Forelimb muscle (tissue), 1 donor: ENCODE measurements at regions not wholly inside any gene's neighbourhood (a gene's known extent, or its start where the extent isn't known, plus 50 kb on each side); places are given as distances from the start of the nearest gene placed in this dataset.

Source experiments
- DNase-seq: peaks from one replicate; pipeline ENCODE4 v3.0.0-alpha.2; 2013; ENCODE audit warnings: low read depth

- no peak for DNase-seq
Measured at GRCh38 chr11:116643521-116643920, 129.3 kb downstream of the BUD13 start.

DNA sequence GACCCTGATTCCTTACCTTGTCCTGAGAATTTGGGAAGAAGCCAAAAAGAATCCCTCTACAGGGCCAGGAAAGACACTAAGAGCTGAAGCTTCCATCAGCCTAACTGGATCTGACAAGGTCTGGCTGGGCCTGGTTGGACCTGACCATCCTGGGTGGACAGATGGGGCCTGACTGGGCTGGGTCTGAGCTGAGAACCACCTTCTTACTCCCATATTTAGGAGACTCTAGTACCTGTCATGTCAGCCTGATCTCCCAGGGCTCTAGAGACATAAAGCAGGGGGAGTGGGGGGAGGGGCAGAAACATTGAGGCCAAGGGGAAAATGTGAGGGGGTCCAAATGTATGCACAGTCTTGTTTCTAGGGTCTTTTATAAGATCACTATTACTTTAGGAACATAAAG is 129.9 kb downstream of the BUD13 start:
- DNase-seq = no peak

DNA sequence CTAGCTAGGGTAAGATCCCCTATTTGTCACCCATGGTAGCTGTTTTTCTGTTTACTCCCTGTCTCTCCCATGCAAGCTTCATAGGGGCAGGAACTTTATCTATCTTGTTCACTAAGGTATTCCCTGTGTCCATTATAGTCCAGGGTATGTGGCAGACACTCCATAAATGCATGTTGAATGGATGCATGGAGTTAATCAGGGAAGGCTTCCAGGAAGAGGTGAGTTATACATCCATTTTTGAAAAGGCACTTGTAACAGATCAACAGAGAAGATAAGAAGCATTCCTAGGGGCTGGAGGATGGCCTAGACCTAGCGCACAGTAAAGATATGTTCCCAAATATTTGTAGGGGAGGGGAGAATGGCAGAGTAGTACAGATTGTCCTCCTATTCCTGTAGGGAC is 130.3 kb downstream of the BUD13 start:
- no peak for DNase-seq

GRCh38 chr11:116641561-116642045 is 131.2 kb downstream of the BUD13 start:
- DNase-seq = no peak

DNA sequence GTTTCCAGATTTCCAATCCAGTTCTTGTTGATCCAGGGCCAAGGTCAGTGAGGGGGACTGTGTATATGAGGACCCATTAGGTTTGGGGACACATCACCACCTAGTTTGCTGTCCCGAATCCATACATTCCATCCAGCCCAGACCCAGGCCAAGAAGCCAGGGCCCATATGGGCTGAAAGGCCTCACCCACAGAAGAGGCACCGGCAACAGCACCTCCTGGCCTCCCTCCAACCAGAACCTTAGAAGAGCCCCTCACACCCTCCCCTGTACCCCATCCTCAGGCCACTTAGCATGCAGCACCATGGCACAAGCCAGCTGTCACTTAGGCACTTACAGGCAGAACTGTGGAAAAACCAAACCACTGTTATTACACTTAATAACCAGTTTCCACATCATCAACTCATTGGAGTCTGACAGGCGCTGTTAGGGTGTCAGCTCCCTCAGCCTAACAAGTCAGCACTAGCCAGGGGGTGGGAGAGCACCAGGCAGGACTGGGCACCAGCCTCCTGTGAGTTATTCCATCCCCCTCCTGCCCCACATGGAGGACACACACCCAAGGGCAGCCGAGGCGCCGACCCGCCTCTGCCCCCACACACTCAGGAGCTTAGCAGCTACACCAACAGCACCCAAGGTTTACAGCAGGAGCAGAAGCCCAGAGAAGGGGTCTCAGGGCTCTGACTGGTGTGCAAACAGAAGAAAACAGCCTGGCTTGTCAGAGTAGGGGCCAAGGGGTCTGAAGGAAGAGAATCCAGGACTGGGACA is 132.0 kb downstream of the BUD13 start:
- no peak for DNase-seq

- DNase-seq = no peak
Measured at GRCh38 chr11:116638463-116638862, 134.3 kb downstream of the BUD13 start.

DNA sequence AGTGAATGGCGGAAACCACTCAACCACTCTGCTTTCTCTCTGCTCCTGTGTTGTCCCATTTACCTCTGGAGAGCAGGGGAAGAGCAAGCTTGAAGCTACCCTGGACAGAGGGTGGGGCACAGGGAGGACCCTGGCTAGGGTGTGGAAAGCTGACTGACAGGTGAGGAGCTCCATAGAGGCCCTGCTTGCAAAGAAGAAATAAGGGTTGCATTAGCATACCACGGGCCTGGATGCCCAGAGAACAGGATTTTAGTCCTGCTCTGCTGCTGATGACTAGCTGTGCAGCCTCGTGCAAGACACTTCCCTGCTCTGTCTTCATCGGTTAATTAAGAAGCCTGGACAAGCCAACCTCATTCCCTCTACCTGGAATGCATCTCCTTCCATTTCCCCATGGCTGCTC is 135.0 kb downstream of the BUD13 start:
- no peak for DNase-seq

DNA sequence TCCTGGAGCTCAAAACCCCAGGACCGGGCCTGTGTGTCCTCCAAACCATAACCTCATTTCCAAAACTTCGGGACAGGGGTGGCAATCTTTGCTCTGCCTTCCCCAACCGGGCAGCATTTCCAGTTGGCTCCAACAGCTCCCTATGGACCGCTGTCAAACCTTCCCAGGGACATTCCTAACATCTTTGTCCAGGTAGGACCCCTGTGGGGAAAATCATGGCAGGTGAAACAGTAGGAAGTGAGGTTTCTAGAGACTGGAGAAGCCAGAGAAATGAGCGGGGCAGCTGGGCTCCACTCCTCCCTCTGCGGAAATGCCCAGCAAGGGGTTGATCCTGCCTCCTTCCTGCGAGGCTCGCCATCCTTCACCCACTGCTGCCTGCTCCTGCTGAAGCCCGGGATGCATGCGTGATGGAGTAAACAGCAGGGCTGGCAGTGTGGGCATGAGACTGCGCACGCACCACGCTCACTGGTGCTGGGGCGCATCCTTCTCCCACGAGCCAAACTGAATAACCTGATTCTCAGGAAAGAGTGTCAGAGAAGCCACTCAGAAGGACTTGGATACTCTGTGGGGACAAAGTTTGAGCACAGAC is 136.4 kb downstream of the BUD13 start:
- no peak for DNase-seq

DNA sequence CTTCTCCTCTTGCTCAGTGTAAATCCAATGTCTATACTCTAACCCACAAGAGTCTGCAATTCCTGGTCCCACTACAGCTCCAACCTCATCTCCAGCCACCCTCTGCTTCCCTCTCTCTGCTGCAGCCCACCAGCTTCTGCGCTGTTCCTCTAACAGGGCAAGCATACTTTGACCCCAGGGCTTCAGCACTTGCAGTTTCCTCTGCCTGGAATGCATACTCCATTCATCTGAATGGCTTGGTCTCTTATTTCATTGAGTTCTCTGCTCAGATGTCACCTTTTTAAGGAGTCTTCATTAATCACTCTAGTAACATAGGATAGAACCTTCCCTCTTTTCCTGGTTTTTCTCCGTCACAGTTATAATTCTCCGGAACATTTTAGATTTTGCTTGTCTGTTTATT is 141.6 kb downstream of the BUD13 start:
- DNase-seq = no peak

DNA sequence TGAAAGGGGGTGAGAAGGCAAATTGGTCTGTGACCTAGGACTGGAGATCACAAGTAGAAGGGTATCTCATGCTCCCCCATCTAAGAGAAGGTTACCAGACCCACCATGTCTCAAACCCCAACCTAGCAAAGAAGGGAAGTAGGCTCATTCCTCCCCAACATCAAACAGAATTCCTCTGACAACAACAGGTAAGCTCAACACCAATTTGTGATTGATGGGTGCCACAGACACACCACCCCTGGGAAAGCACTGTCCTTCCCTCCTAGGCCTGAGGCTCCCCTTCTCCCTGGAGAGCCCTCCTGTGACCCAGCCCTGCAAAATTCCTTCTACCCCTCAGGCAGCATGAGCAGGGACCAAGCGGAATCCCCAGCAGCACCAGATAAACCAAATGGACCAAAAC is 154.3 kb downstream of the BUD13 start:
- DNase-seq = no peak

- no peak for DNase-seq
Measured at GRCh38 chr11:116615211-116615865, 157.4 kb downstream of the BUD13 start.

DNA sequence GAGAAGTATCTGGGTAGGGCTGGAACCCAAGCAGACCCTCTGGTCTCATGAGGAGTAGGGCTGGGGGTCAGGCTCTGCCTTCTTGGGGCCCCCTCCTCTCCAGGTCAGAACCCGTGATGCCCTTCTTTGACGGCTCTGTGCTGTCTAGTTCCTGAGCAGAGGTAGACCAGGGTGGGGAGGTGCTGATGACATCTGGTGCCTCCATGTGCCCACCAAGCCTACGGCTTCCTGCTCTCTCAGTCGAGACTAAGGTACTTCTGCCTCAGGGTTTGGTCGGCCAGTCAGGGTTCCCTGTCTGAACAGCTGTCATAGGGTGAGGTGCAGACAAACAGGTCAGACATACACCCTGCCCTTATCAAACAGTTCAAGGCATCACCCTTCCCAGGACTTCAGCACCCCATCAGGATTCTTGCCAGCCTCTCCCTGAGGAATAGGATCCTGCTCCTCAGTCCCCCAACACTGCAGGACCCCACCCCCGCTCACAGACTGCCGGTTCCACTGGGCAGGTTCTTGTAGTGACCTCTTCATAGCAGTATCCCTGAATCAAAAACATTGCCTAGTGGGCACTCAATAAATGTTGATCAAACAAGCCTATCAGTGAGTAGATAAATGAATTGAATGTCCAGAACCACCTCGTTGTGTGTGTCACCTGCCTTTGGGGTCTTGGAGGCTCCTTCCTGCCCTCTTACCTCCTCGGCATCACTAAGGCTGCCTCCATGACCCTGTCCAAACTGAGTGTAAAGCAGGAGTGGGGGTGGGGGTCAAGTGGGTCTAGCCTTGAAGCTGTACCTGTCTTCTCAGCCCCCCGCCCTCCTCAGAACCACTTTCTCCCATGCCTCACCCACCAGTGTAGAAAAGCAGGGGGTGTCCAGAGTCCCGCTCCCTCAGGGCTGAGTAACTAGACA is 158.2 kb downstream of the BUD13 start:
- no peak for DNase-seq

DNA sequence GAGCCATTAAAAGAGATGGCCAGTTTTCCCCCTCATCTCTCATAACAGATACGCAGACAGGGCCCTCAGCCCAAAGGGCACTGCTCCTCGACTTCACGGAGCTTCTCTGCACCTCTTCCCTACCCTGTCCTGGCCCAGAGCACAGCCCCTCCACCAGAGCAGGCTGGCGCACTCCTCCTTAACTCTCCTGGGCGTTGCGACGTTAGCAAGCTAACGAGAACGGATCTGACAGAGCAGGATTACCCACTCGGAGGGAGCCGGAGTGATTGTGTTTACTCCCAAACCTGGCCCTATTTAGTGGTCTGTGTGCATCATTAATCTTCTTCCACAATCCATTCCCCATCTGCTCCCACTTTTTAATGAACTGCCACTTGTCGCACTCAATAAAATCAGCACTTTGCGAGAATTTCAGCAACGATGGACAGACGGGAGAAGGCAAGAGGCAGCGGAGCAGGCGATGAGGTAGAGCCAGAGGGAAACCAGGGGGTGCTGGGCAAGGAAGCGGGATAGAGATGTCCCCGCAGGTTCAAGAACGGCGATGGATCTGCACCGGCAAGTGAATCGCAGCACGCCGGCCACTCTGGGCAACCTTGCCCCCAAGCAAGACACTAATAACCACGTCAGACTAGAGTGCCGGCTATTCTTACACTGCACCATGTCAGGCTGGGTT is 159.4 kb downstream of the BUD13 start:
- no peak for DNase-seq

DNA sequence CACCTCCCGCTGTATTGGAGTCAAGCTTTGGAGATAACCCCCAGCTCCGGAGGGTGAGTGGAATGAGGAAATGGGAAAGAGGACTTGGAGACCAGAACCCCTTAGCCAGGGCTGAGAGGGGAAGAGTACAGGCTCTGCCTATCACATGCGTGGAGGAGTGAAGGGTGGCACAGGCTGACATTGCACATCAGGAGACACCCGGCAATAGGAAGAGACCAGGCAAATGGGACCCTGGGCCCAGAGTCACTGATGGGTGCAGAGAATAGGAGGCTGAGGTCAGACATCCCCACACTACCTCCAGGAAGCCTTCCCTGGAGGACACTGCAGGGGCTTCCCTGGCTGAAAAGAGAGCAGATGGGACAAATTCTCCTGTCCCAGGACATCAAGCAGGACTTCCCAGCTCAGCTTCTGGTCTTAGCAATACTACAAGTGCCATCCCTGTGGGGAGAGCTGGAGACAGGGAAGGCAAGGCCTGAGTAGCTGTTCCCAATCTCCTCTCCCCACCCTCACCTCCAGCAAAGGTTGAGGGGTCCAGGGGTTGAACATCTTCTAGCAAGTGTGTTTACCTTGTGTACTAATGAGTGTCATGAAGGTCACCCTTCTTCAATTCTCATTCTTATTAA is 160.7 kb downstream of the BUD13 start:
- no peak for DNase-seq

DNA sequence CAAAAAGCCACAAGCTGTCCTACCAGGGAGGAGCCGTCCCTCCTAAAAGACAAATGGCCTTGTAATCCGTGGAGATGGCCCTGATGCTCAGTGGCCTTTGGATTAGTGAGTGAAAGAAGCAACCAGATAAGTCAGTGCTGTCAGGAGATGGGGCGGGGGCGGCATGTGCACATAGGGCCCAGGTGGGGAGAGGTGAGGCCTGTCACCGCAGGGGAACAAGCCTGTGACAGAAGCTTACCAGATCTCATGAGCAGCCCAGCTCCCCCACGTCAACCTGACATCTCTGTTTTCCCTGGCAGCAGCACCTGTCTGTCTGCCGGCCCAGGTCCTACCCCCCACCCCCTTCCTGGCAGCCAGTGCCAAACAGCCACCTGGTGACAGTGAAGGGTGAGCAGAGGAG is 162.6 kb downstream of the BUD13 start:
- no peak for DNase-seq

GRCh38 chr11:116607027-116607426 is 165.8 kb downstream of the BUD13 start:
- no peak for DNase-seq

- DNase-seq = no peak
Measured at GRCh38 chr11:116605543-116606459, 167.0 kb downstream of the BUD13 start.

GRCh38 chr11:116603728-116604323 is 169.0 kb downstream of the BUD13 start:
- DNase-seq = no peak

DNA sequence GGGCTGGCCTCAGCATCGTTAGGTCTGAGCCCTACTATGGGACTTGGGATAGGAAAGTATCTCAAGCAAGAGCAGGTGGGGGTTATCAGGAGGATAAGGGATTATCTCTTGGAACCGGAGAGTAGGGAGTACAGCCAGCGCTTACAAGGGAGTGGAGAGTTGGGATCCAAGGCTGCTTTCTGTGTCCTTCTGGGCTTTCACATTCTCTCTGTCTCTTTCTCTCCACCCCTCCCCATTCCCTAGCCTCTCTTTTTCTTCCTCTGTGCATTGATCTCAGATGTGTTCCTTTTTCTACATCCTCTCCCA is 170.2 kb downstream of the BUD13 start:
- no peak for DNase-seq
